ENCODE measurements at regions not wholly inside any gene's neighbourhood (a gene's known extent, or its start where the extent isn't known, plus 50 kb on each side); places are given as distances from the start of the nearest gene placed in this dataset.

DNA sequence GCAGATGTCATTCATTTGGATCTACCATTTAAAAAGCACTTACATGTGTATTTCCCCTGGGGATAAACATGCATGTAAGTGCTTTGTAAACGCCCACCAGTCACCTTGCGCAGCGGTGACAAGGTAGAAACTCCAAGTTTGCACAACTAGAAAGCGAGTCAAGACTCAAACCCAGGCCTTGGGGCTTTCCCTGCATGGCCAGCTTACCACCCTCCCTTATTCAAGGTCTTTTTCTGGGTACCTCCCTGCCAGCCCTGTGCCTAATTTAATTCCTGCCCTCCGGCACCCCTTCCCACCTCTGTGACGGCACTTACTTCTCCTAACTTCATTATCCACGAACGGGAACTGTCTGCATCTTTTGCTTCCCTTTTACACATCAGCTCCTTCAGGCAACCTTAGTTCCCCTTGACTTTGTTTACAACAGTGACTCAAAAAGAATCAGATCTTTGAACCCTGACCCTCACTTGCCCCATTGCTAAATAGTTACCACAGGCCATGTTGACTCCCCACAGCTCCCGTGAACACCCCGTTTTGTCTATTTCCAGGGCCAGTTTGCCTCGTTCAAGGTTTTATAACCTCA, 138.3 kb upstream of the ETS2 start:
- TF ChIP-seq, protein P1, sequence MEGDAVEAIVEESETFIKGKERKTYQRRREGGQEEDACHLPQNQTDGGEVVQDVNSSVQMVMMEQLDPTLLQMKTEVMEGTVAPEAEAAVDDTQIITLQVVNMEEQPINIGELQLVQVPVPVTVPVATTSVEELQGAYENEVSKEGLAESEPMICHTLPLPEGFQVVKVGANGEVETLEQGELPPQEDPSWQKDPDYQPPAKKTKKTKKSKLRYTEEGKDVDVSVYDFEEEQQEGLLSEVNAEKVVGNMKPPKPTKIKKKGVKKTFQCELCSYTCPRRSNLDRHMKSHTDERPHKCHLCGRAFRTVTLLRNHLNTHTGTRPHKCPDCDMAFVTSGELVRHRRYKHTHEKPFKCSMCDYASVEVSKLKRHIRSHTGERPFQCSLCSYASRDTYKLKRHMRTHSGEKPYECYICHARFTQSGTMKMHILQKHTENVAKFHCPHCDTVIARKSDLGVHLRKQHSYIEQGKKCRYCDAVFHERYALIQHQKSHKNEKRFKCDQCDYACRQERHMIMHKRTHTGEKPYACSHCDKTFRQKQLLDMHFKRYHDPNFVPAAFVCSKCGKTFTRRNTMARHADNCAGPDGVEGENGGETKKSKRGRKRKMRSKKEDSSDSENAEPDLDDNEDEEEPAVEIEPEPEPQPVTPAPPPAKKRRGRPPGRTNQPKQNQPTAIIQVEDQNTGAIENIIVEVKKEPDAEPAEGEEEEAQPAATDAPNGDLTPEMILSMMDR (conservative IDR thresholded peaks at IDR 0.05; ENCODE audit: low read depth, low read length), result no peak
- TF ChIP-seq EZH2 (IDR thresholded peaks at IDR 0.05; ENCODE audit: low read length, unreplicated experiment), result no peak
